Karpas-422 (cell line): ENCODE measurements at regions not wholly inside any gene's neighbourhood (a gene's known extent, or its start where the extent isn't known, plus 50 kb on each side); places are given as distances from the start of the nearest gene placed in this dataset.

Source experiments
- DNase-seq: peaks from one replicate; pipeline ENCODE4 v3.0.0-alpha.2; 2015
- H2AFZ ChIP-seq: fragments of 200-600 bp; sonication (generic); 2 replicates; pipeline ENCODE4 v1.6.1; 2014; ENCODE audit warnings: antibody characterized with exemption, low read length, mixed read lengths
- H3K27ac ChIP-seq: fragments of 200-600 bp; sonication (generic); 2 replicates; pipeline ENCODE4 v1.5.1; 2014; ENCODE audit warnings: mild to moderate bottlenecking, low read length, moderate library complexity
- H3K27me3 ChIP-seq: fragments of 200-600 bp; sonication (generic); 2 replicates; pipeline ENCODE4 v1.6.1; 2014; ENCODE audit warnings: low read length, mixed read lengths
- H3K36me3 ChIP-seq: fragments of 200-600 bp; sonication (generic); 2 replicates; pipeline ENCODE4 v1.6.1; 2014; ENCODE audit warnings: low read length, mixed read lengths; ENCODE audit not compliant: insufficient read depth
- H3K4me1 ChIP-seq: fragments of 200-600 bp; sonication (generic); 2 replicates; pipeline ENCODE4 v1.6.1; 2014; ENCODE audit warnings: mild to moderate bottlenecking, low read length, mixed read lengths
- H3K4me2 ChIP-seq: fragments of 200-600 bp; sonication (generic); 2 replicates; pipeline ENCODE4 v1.6.1; 2014; ENCODE audit warnings: low read length, low read depth, mild to moderate bottlenecking; ENCODE audit not compliant: poor library complexity, severe bottlenecking
- H3K4me3 ChIP-seq: fragments of 200-600 bp; sonication (generic); 2 replicates; pipeline ENCODE4 v1.5.1; 2014; ENCODE audit warnings: mild to moderate bottlenecking, antibody characterized with exemption, low read length, mixed read lengths
- H3K79me2 ChIP-seq: fragments of 200-600 bp; sonication (generic); 2 replicates; pipeline ENCODE4 v1.6.1; 2014; ENCODE audit warnings: mild to moderate bottlenecking, low read length, mixed read lengths
- H3K9ac ChIP-seq: fragments of 200-600 bp; sonication (generic); 2 replicates; pipeline ENCODE4 v1.6.0; 2014; ENCODE audit warnings: low read length
- H3K9me2 ChIP-seq: fragments of 200-600 bp; sonication (generic), shearing (Covaris generic); replicated peaks from 2 replicates; pipeline ENCODE4 v1.6.0; 2014; ENCODE audit warnings: mild to moderate bottlenecking, low read length, moderate library complexity; ENCODE audit not compliant: insufficient read depth
- H3K9me3 ChIP-seq: fragments of 300-700, 200-600 bp; sonication (generic); 2 replicates; pipeline ENCODE4 v1.6.1; 2014; ENCODE audit warnings: low read length, mixed read lengths
- H4K20me1 ChIP-seq: fragments of 200-600 bp; sonication (generic); 2 replicates; pipeline ENCODE4 v1.6.1; 2014; ENCODE audit warnings: mild to moderate bottlenecking, antibody characterized with exemption, low read length, low read depth; ENCODE audit not compliant: insufficient read depth

DNA sequence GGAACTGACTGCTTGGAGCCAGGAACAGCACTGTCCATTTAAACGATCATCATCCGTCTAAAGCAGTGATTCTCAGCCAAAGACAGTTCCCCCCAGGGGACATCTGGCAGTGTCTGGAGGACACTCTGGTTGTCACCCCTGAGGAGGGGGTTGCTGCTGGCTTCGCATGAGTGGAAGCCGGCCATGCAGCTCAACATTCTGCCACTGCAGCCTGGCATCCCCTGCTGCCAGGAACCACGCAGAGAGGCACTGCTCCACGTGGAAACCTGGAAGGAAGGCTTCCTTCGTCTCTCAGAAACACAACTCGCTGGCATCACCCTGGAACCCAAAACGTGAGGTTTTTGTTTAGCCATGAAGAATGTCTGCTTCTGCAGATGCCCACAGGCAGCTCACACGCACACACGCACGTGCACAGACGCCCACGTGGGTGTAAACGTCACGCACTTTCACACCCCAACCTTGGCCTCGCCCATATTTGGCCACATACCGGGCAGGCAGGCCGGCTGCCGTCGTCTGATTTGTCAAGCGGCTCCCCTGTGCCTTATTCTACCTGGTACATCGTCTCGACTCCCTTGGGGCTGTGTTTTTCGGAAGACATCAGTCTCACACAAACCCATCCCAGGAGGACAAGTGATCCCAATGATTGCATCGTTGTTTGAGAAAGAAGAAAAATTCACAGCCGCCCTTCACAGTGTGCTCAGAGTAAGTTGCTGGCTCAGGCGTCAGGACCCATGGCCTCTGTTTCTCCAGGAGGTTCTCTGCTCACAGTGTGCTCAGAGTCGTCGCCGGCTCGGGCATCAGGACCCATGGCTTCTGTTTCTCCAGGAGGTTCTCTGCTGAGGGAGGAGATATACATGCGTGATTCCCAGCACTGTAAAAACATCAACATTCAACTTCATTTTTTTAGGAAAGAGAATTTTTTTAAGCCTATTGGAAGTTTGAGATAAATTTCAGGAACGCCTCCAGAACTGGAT, 127.2 kb upstream of the PPP2R2D start:
- Histone ChIP-seq H3K79me2 (no peaks in the 10 kb centered on the region), H3K4me1 (no peaks in the 10 kb centered on the region), H4K20me1 (no peaks in the 10 kb centered on the region), H3K9me3 (no peaks in the 10 kb centered on the region; the same call in 1 of the 2 replicates), H3K9ac (no peak overlapping the region), H3K27me3 (no peaks in the 10 kb centered on the region), H2AFZ (no peak overlapping the region), H3K27ac (no peak overlapping the region), H3K9me2 (no peaks in the 10 kb centered on the region), H3K4me3 (no peak overlapping the region), H3K4me2 (no peak overlapping the region), H3K36me3 (no peaks in the 10 kb centered on the region)
- no peak for DNase-seq

DNA sequence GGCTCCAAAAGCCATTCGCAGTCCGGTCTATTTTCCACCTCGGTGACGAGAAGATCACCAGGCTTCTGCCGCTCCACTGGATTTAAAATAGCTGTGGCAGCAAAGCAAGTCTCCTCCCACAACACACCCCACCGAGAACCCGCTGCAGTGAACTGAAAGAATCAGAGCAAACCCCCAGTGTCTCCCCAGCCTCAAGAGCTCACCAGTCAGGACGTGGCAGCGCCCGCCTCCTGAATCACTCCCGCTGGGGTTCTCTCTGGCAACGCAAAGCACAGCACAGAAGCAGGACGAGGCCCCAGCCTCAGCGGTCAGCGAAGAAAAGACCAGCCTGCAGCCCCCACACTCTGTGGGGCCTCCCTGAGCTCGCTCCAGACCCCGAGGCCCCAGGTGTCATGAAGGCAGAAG, 126.1 kb upstream of the PPP2R2D start:
- Histone ChIP-seq H3K9ac (no peak overlapping the region), H3K27ac (no peak overlapping the region), H4K20me1 (no peaks in the 10 kb centered on the region), H3K9me2 (no peaks in the 10 kb centered on the region), H3K9me3 (no peaks in the 10 kb centered on the region; the same call in 1 of the 2 replicates), H3K79me2 (no peaks in the 10 kb centered on the region), H2AFZ (no peak overlapping the region), H3K4me3 (no peak overlapping the region), H3K27me3 (no peaks in the 10 kb centered on the region), H3K4me1 (no peaks in the 10 kb centered on the region), H3K4me2 (no peak overlapping the region), H3K36me3 (no peaks in the 10 kb centered on the region)
- no peak for DNase-seq

DNA sequence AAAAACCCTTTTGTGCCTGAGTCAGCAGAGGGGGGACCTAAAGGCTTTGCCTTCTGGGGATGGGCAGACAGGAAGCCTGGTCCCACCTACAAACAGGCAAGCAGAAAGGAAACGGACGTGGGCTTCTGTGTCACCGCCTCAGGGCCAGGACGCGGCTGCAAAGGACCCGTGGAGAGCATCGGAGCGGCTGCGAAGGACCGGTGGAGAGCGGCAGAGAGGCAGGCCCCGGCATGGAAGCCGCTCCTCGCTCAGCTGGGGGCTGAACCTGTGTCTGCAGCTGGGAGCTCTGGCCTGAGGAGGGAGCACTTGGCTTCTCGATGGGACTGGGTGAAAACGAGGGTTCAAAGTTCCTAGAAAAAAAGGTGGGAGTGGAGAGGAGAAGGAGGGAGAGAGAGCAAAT, 125.4 kb upstream of the PPP2R2D start:
- Histone ChIP-seq H2AFZ (no peak overlapping the region), H3K79me2 (no peaks in the 10 kb centered on the region), H3K9me2 (no peaks in the 10 kb centered on the region), H3K4me1 (no peaks in the 10 kb centered on the region), H4K20me1 (no peaks in the 10 kb centered on the region), H3K27ac (no peak overlapping the region), H3K9me3 (no peaks in the 10 kb centered on the region; the same call in 1 of the 2 replicates), H3K4me2 (no peak overlapping the region), H3K36me3 (no peaks in the 10 kb centered on the region), H3K4me3 (no peak overlapping the region), H3K27me3 (no peaks in the 10 kb centered on the region), H3K9ac (no peak overlapping the region)
- no peak for DNase-seq

DNA sequence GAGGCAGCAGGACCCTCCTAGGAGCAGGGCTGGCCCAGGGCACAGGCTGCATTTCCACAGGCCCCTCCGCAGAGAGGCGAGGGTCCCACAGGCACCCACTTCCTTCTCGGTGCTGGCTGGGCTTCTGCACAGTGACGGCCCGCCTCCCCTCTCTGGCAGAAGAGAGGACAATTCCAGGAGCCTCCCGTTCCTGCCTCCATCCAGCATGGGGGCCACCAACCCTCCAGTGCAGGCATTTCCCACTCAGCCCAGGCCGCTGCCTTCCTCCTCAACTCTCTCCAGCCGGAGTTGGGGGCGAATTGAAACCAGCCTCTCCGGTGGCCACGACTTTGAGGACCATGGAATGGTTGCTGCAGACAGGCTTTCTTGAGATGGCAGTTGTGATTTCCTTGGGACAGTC, 125.0 kb upstream of the PPP2R2D start:
- no peak overlapping the region for H2AFZ ChIP-seq
- DNase-seq: no peak
- no peak overlapping the region for H3K4me3 ChIP-seq
- no peak overlapping the region for H3K27ac ChIP-seq
- H3K79me2 ChIP-seq: no peaks in the 10 kb centered on the region
- no peaks in the 10 kb centered on the region; the same call in 1 of the 2 replicates for H3K9me3 ChIP-seq
- H4K20me1 ChIP-seq: no peaks in the 10 kb centered on the region
- no peak overlapping the region for H3K4me2 ChIP-seq
- H3K36me3 ChIP-seq: no peaks in the 10 kb centered on the region
- H3K9ac ChIP-seq: no peak overlapping the region
- no peaks in the 10 kb centered on the region for H3K9me2 ChIP-seq
- H3K4me1 ChIP-seq: no peaks in the 10 kb centered on the region
- no peaks in the 10 kb centered on the region for H3K27me3 ChIP-seq

DNA sequence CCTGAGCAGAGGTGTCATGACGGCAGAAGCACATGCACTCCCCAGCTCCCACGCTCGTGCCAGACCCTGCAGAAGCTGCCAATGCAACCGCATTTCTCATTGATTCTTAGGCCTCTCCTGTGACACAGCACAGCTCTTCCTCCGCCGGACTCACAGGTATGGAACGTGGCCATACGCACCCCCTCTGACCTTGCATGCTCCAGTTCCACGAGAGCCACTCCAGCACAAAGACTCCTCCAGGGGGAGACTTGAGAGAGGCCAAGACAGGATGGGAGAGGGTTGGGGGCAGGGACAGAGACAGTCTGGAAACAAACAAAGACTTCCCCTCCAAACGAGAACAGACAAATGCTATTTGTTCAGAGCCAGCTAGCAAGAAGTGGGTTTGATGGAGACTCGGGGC, 124.3 kb upstream of the PPP2R2D start:
- no peaks in the 10 kb centered on the region for H3K4me1 ChIP-seq
- H4K20me1 ChIP-seq: no peaks in the 10 kb centered on the region
- H3K9ac ChIP-seq: no peak overlapping the region
- H3K9me3 ChIP-seq: no peaks in the 10 kb centered on the region; the same call in 1 of the 2 replicates
- DNase-seq: no peak
- no peak overlapping the region for H2AFZ ChIP-seq
- H3K79me2 ChIP-seq: no peaks in the 10 kb centered on the region
- no peaks in the 10 kb centered on the region for H3K9me2 ChIP-seq
- H3K4me3 ChIP-seq: no peak overlapping the region
- H3K27ac ChIP-seq: no peak overlapping the region
- no peak overlapping the region for H3K4me2 ChIP-seq
- no peaks in the 10 kb centered on the region for H3K36me3 ChIP-seq
- H3K27me3 ChIP-seq: no peaks in the 10 kb centered on the region

DNA sequence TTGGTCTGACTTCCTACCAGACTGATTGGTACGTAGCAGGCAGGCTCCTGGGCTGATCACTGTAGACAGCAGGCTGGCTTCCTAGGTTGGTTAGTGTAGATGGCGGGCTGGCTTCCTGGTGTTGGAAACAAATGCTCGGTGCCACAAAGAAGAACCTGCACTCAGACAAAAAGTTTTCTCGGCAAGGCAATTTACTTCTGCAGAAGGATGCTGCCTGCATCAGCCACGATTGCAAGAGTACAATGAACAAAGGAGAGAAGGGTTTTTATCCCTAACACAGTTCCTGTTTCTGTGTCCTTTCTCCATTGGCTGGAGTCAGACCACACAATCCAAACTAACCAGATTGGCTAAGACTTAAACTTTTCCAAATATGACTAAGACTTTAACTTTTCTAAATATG, 123.6 kb upstream of the PPP2R2D start:
- Histone ChIP-seq H3K4me2 (no peak overlapping the region), H3K4me3 (no peak overlapping the region), H3K27ac (no peak overlapping the region), H3K4me1 (no peaks in the 10 kb centered on the region), H3K27me3 (no peaks in the 10 kb centered on the region), H3K9ac (no peak overlapping the region), H2AFZ (no peak overlapping the region), H3K79me2 (no peaks in the 10 kb centered on the region), H3K36me3 (no peaks in the 10 kb centered on the region), H3K9me2 (no peaks in the 10 kb centered on the region), H4K20me1 (no peaks in the 10 kb centered on the region), H3K9me3 (no peaks in the 10 kb centered on the region; the same call in 1 of the 2 replicates)
- DNase-seq: no peak

DNA sequence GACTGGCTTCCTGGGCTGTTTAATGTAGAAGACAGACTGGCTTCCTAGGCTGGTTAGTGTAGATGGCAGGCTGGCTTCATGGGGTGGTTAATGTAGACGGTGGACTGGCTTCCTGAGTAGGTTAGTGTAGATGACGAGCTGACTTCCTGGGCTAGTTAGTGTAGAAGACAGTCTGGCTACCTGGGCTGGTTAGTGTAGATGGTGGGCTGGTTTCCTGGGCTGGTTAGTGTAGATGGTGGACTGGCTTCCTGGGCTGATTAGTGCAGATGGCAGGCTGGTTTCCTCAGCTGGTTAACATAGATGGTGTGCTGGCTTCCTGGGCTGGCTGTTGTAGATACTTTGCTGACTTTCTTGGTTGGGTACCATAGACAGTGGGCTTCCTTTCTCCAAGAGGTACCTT, 122.9 kb upstream of the PPP2R2D start:
- Histone ChIP-seq H3K4me2 (no peak overlapping the region), H3K36me3 (no peaks in the 10 kb centered on the region), H2AFZ (no peak overlapping the region), H4K20me1 (no peaks in the 10 kb centered on the region), H3K27ac (no peak overlapping the region), H3K9me3 (no peaks in the 10 kb centered on the region; the same call in 1 of the 2 replicates), H3K27me3 (no peaks in the 10 kb centered on the region), H3K9me2 (no peaks in the 10 kb centered on the region), H3K4me3 (no peak overlapping the region), H3K9ac (no peak overlapping the region), H3K4me1 (no peaks in the 10 kb centered on the region), H3K79me2 (no peaks in the 10 kb centered on the region)
- DNase-seq: no peak

DNA sequence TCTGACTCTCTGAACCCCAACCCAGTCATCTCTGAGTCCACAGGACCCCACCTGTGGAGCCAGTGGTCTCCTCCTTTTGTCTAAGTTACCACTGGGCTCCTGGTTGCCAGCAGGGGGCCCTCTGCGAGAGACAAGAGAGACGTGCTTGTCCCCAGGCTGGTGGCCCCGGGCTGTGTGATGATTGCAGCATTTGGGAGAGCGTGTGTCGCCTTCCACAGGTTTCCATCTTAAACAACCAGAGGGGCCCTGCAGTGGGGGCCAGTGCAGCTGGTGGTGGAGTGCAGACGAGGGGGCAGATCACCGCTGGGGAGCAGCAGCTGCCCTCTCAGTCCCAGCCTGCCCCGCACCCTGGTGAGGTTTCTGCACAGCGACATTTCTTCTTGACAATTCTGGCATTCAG, 122.4 kb upstream of the PPP2R2D start:
- Histone ChIP-seq H3K4me2 (no peak overlapping the region), H3K4me3 (no peak overlapping the region), H3K36me3 (no peaks in the 10 kb centered on the region), H3K27me3 (no peaks in the 10 kb centered on the region), H4K20me1 (no peaks in the 10 kb centered on the region), H3K9me3 (no peaks in the 10 kb centered on the region; the same call in 1 of the 2 replicates), H3K27ac (no peak overlapping the region), H3K79me2 (no peaks in the 10 kb centered on the region), H3K9ac (no peak overlapping the region), H3K4me1 (no peaks in the 10 kb centered on the region), H2AFZ (no peak overlapping the region), H3K9me2 (no peaks in the 10 kb centered on the region)
- DNase-seq: no peak
